GM12874 (cell line): ENCODE measurements at regions not wholly inside any gene's neighbourhood (a gene's known extent, or its start where the extent isn't known, plus 50 kb on each side); places are given as distances from the start of the nearest gene placed in this dataset.

ENCODE experiments used
- CTCF ChIP-seq: IDR thresholded peaks from 2 replicates; pipeline ENCODE4 v1.5.1; 2011; ENCODE audit warnings: low read depth, mild to moderate bottlenecking, control low read depth, low read length, moderate library complexity; ENCODE audit not compliant: insufficient read depth

GRCh38 chr14:100406505-100407131 lies 83.5 kb downstream of the SLC25A47 start:
- TF ChIP-seq CTCF, result no peak

GRCh38 chr14:100407376-100408102 lies 84.4 kb downstream of the SLC25A47 start:
- no peak for TF ChIP-seq CTCF

- TF ChIP-seq CTCF, result no peak
Measured at GRCh38 chr14:100408350-100409002, 85.3 kb downstream of the SLC25A47 start.

GRCh38 chr14:100409003-100409360 lies 85.8 kb downstream of the SLC25A47 start:
- TF ChIP-seq CTCF, result no peak

- TF ChIP-seq CTCF, result no peak
Measured at GRCh38 chr14:100409651-100410050, 86.5 kb downstream of the SLC25A47 start.

- no peak for TF ChIP-seq CTCF
Measured at GRCh38 chr14:100410056-100410565, 87.0 kb downstream of the SLC25A47 start.

- TF ChIP-seq CTCF, result no peak
Measured at GRCh38 chr14:100413699-100414098, 90.6 kb downstream of the SLC25A47 start.
